ENCODE measurements at regions not wholly inside any gene's neighbourhood (a gene's known extent, or its start where the extent isn't known, plus 50 kb on each side); places are given as distances from the start of the nearest gene placed in this dataset.

DNA sequence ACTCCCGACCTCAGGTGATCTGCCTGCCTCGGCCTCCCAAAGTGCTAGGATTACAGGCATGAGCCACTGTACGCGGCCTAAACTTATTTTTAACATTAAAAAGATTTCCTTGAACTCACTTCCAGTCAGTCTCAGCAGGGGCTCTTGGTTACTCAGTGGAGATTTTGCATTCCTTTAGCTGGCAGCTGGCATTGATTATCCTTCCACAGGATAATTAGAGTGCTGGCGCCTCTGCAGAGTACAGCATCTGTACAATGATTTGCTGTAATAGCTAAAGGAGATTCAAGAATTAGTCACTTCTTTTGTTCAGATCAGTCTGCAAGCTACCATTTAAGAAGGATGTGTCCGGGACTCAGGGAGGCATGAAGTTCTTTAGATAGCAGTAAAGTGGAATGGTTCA is 125.0 kb upstream of the NPY start:
- TF ChIP-seq, protein P1, sequence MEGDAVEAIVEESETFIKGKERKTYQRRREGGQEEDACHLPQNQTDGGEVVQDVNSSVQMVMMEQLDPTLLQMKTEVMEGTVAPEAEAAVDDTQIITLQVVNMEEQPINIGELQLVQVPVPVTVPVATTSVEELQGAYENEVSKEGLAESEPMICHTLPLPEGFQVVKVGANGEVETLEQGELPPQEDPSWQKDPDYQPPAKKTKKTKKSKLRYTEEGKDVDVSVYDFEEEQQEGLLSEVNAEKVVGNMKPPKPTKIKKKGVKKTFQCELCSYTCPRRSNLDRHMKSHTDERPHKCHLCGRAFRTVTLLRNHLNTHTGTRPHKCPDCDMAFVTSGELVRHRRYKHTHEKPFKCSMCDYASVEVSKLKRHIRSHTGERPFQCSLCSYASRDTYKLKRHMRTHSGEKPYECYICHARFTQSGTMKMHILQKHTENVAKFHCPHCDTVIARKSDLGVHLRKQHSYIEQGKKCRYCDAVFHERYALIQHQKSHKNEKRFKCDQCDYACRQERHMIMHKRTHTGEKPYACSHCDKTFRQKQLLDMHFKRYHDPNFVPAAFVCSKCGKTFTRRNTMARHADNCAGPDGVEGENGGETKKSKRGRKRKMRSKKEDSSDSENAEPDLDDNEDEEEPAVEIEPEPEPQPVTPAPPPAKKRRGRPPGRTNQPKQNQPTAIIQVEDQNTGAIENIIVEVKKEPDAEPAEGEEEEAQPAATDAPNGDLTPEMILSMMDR (IDR thresholded peaks at IDR 0.05), result no peak
- TF ChIP-seq POLR2A (IDR thresholded peaks at IDR 0.05), result no peak
